GM12878 (cell line): ENCODE measurements at regions not wholly inside any gene's neighbourhood (a gene's known extent, or its start where the extent isn't known, plus 50 kb on each side); places are given as distances from the start of the nearest gene placed in this dataset.

Experiments used
- ATAC-seq: fragments of 200-7000 bp; cut with Tn5 transposase; 3 replicates; pipeline ENCODE4 v1.9.1; 2020; ENCODE audit warnings: mild to moderate bottlenecking, moderate library complexity
- BruUV-seq: library from RNA; stranded (reverse); fragments of 400-500 nt; replicated peaks from 2 replicates; lab custom pipeline; 2021; lab: Mats Ljungman, UMichigan
- CTCF ChIA-PET: fragments of 300-600 bp; sonication (Branson Sonifier 250); formaldehyde crosslinking; extraction: SDS; loops from one replicate; lab custom pipeline; 2021; ENCODE audit warnings: inconsistent platforms; lab: Yijun Ruan, JAX
- POLR2A ChIA-PET: fragments of 350-600 bp; formaldehyde crosslinking; extraction: SDS; loops from one replicate; lab custom pipeline; 2021; ENCODE audit warnings: inconsistent platforms; lab: Charles Lee
- RAD21 ChIA-PET: fragments of 300-600 bp; sonication (Branson Sonifier 250); formaldehyde crosslinking; loops from one replicate; lab custom pipeline; 2023; ENCODE audit warnings: antibody characterized with exemption; ENCODE audit not compliant: unreplicated experiment; lab: Charles Lee
- SMC1A ChIA-PET: fragments of 300-600 bp; sonication (Branson Sonifier 250); formaldehyde crosslinking; loops from one replicate; lab custom pipeline; 2023; ENCODE audit not compliant: unreplicated experiment, uncharacterized antibody; lab: Charles Lee
- DNase-seq: peaks from one replicate; pipeline ENCODE4 v3.0.0-alpha.2; 2011; ENCODE audit warnings: low read depth, low spot score
- FAIRE-seq: peaks from 3 replicates; lab custom pipeline; 2011; peaks lifted over from hg19 to GRCh38; lab: Jason Lieb, UNC
- H2AFZ ChIP-seq: 2 replicates; pipeline ENCODE4 v1.6.0; 2011; ENCODE audit warnings: low read depth, low read length, control low read depth; ENCODE audit not compliant: control insufficient read depth
- H3K27ac ChIP-seq: 2 replicates; pipeline ENCODE4 v1.5.1; 2011; ENCODE audit warnings: control low read depth; ENCODE audit not compliant: control insufficient read depth, insufficient read depth
- H3K27me3 ChIP-seq, 2 experiments: replicated peaks in 1 of 2; 2 replicates each; pipeline versions ENCODE4 v1.6.0 to v1.6.1; 2011; ENCODE audit warnings: low read length in 1 of 2; ENCODE audit not compliant: control insufficient read depth in 2 of 2, insufficient read depth in 2 of 2
- H3K36me3 ChIP-seq, 2 experiments: 2 replicates each; pipeline ENCODE4 v1.5.1; 2011; ENCODE audit warnings: low read length in 1 of 2; ENCODE audit not compliant: control insufficient read depth in 2 of 2, insufficient read depth in 2 of 2
- H3K4me1 ChIP-seq: 2 replicates; pipeline ENCODE4 v1.6.1; 2011; ENCODE audit warnings: mild to moderate bottlenecking, low read length, moderate library complexity, mixed read lengths; ENCODE audit not compliant: control insufficient read depth, insufficient read depth
- H3K4me2 ChIP-seq: 2 replicates; pipeline ENCODE4 v1.6.0; 2011; ENCODE audit warnings: control low read depth; ENCODE audit not compliant: control insufficient read depth, insufficient read depth
- H3K4me3 ChIP-seq: fragments of 200-600 bp; sonication (generic); 2 replicates; pipeline ENCODE4 v1.5.1; 2016
- H3K79me2 ChIP-seq: 2 replicates; pipeline ENCODE4 v1.6.0; 2011; ENCODE audit warnings: low read length; ENCODE audit not compliant: control insufficient read depth, insufficient read depth
- H3K9ac ChIP-seq: 2 replicates; pipeline ENCODE4 v1.8.0; 2011; ENCODE audit warnings: low read length, control low read depth, mixed read lengths; ENCODE audit not compliant: control insufficient read depth, insufficient read depth
- H3K9me3 ChIP-seq: replicated peaks from 3 replicates; pipeline ENCODE4 v1.5.1; 2011; ENCODE audit warnings: mild to moderate bottlenecking, low read length; ENCODE audit not compliant: control insufficient read depth, insufficient read depth
- H4K20me1 ChIP-seq: 2 replicates; pipeline ENCODE4 v1.6.0; 2011; ENCODE audit not compliant: control insufficient read depth, insufficient read depth
- BHLHE40 ChIP-seq, 2 experiments: fragments of 450-650 bp in 1 of 2; IDR thresholded peaks; 2 replicates each; pipeline ENCODE4 v1.6.1; 2011 to 2017; ENCODE audit warnings: low read depth in 2 of 2, borderline replicate concordance in 1 of 2, improper control_type of control experiment in 1 of 2, low read length in 1 of 2, mild to moderate bottlenecking in 1 of 2
- CBX5 ChIP-seq: sonication (generic); IDR thresholded peaks from 2 replicates; pipeline ENCODE4 v1.6.1; 2016; ENCODE audit warnings: low read depth, moderate library complexity, mild to moderate bottlenecking, inconsistent platforms
- CEBPZ ChIP-seq: fragments of 150-350 bp; IDR thresholded peaks from 2 replicates; pipeline ENCODE4 v1.6.1; 2016; ENCODE audit warnings: low read depth, low read length
- MTA2 ChIP-seq: fragments of 450-650 bp; IDR thresholded peaks from 2 replicates; pipeline ENCODE4 v1.6.1; 2016; ENCODE audit warnings: low read depth, mild to moderate bottlenecking, moderate library complexity
- MXI1 ChIP-seq: fragments of 150-350 bp; IDR thresholded peaks from 2 replicates; pipeline ENCODE4 v1.6.1; 2011; ENCODE audit warnings: low read depth, mild to moderate bottlenecking, inconsistent platforms, low read length, improper control_type of control experiment
- NBN ChIP-seq: fragments of 450-650 bp; IDR thresholded peaks from 2 replicates; pipeline ENCODE4 v1.6.1; 2016
- NFIC ChIP-seq: IDR thresholded peaks from 2 replicates; pipeline ENCODE4 v1.6.1; 2012; ENCODE audit warnings: low read depth, mild to moderate bottlenecking, inconsistent platforms, low read length, moderate library complexity
- RFX5 ChIP-seq: IDR thresholded peaks from 2 replicates; pipeline ENCODE4 v1.6.1; 2011; ENCODE audit warnings: low read depth, low read length, improper control_type of control experiment
- RUNX3 ChIP-seq: IDR thresholded peaks from 2 replicates; pipeline ENCODE4 v1.6.1; 2012; ENCODE audit warnings: low read length, inconsistent platforms
- SIX5 ChIP-seq: IDR thresholded peaks from 2 replicates; pipeline ENCODE4 v1.6.1; 2011; ENCODE audit warnings: mild to moderate bottlenecking, low read depth, low read length, moderate library complexity; ENCODE audit not compliant: severe bottlenecking
- SKIL ChIP-seq: fragments of 450-650 bp; IDR thresholded peaks from 2 replicates; pipeline ENCODE4 v1.6.1; 2017; ENCODE audit warnings: mild to moderate bottlenecking, low read depth, inconsistent platforms; ENCODE audit not compliant: poor library complexity, severe bottlenecking
- SMARCA5 ChIP-seq: fragments of 450-650 bp; IDR thresholded peaks from 2 replicates; pipeline ENCODE4 v1.6.1; 2017; ENCODE audit warnings: mild to moderate bottlenecking
- SPI1 ChIP-seq: IDR thresholded peaks from 2 replicates; pipeline ENCODE4 v1.6.1; 2011; ENCODE audit warnings: low read depth, mild to moderate bottlenecking, low read length, moderate library complexity, borderline replicate concordance; ENCODE audit not compliant: insufficient read depth
- ZBTB40 ChIP-seq: fragments of 450-650 bp; IDR thresholded peaks from 2 replicates; pipeline ENCODE4 v1.6.1; 2016; ENCODE audit warnings: mild to moderate bottlenecking, moderate library complexity, borderline replicate concordance
- ZZZ3 ChIP-seq: IDR thresholded peaks from 2 replicates; pipeline ENCODE4 v1.6.1; 2011; ENCODE audit warnings: low read depth; ENCODE audit not compliant: control insufficient read depth, insufficient read length
- WGBS: methylation state at CpG from one replicate; pipeline ENCODE4 v1.1.6; 2016; ENCODE audit warnings: low lambda C conversion rate; ENCODE audit not compliant: insufficient replicate concordance, insufficient coverage; ENCODE audit errors: missing lambda C conversion rate; 5-methylcytosine and 5-hydroxymethylcytosine counted together
- in situ Hi-C: fragments of 300-500 bp; cut with MboI; formaldehyde crosslinking; loops from 9 replicates; pipeline ENCODE4 v1.14.3; 2018; ENCODE audit warnings: mixed read lengths
- intact Hi-C: fragments of 100-400 bp; cut with micrococcal nuclease; formaldehyde crosslinking; loops from one replicate; pipeline ENCODE4 v1.14.2; 2022; ENCODE audit not compliant: unreplicated experiment

GRCh38 chr18:67007999-67008398, 404.1 kb upstream of the CDH19 start (continued):
- no peak for TF ChIP-seq SMARCA5
- no peak for TF ChIP-seq MXI1
- TF ChIP-seq, all 136 proteins: peak for 0

- in situ Hi-C loops, result no loop called here
- no peak overlapping the region for H3K27ac ChIP-seq
- no peak overlapping the region for H3K4me2 ChIP-seq
- no TSS peak for BruUV-seq
- ChIA-PET CTCF (no interaction called here), POLR2A (no interaction called here), SMC1A (no interaction called here), RAD21 (no interaction called here)
- 80% methylated on average over 1 of the region's 1 CpG for WGBS
- no peak for ATAC-seq
- intact Hi-C loops, result no loop called here
- no peak for FAIRE-seq
- H3K4me3 ChIP-seq, result no peak overlapping the region
- no peaks in the 10 kb centered on the region for H3K79me2 ChIP-seq
- H3K36me3 ChIP-seq, result no peaks in the 10 kb centered on the region
- no peaks in the 10 kb centered on the region for H3K27me3 ChIP-seq
- no peaks in the 10 kb centered on the region for H4K20me1 ChIP-seq
- no peak for DNase-seq
- H2AFZ ChIP-seq, result no peak overlapping the region
- H3K4me1 ChIP-seq, result no peaks in the 10 kb centered on the region
- H3K9me3 ChIP-seq, result no peaks in the 10 kb centered on the region
- no peak overlapping the region for H3K9ac ChIP-seq
- TF ChIP-seq BHLHE40 (IDR thresholded peaks at IDR 0.05; ENCODE audit: borderline replicate concordance in 1 of 2, low read depth in 2 of 2, low read length in 1 of 2), result no peak
- TF ChIP-seq ZBTB40, result no peak
- no peak for TF ChIP-seq CBX5
- no peak for TF ChIP-seq SPI1
- TF ChIP-seq SKIL, result no peak
- TF ChIP-seq RUNX3, result no peak
- no peak for TF ChIP-seq RFX5
- no peak for TF ChIP-seq CEBPZ
- no peak for TF ChIP-seq MTA2
- TF ChIP-seq NFIC, result no peak
- TF ChIP-seq NBN, result no peak
- TF ChIP-seq ZZZ3, result no peak
- TF ChIP-seq SIX5, result no peak
Measured at GRCh38 chr18:67007085-67007484, 403.2 kb upstream of the CDH19 start.
